NCI-H2227 (cell line): ENCODE measurements at regions not wholly inside any gene's neighbourhood (a gene's known extent, or its start where the extent isn't known, plus 50 kb on each side); places are given as distances from the start of the nearest gene placed in this dataset.
A peak's percentile ranks its signal among the peaks of the same experiment; 100 is the strongest.

ENCODE experiments used
- DNase-seq: peaks from one replicate; lab custom pipeline; 2025; ENCODE audit not compliant: unreplicated experiment; lab: John Stamatoyannopoulos, UW

- no peak for DNase-seq
These were observed 351.5 kb downstream of the MED10 start for GRCh38 chr5:6026766-6027406.

GRCh38 chr5:6019612-6020011, 358.7 kb downstream of the MED10 start:
- DNase-seq = no peak

GRCh38 chr5:6013506-6013905, 364.8 kb downstream of the MED10 start:
- no peak for DNase-seq

- no peak for DNase-seq
These were observed 367.1 kb downstream of the MED10 start for GRCh38 chr5:6011199-6011598.

- DNase-seq = no peak
These were observed 371.5 kb downstream of the MED10 start for GRCh38 chr5:6006838-6007314.

GRCh38 chr5:6003040-6003825, 375.1 kb downstream of the MED10 start:
- DNase-seq = no peak

- no peak for DNase-seq
These were observed 377.5 kb downstream of the MED10 start for GRCh38 chr5:6000867-6001266.

- DNase-seq = no peak
These were observed 382.5 kb downstream of the MED10 start for GRCh38 chr5:5995819-5996218.

GRCh38 chr5:5986492-5987178, 391.7 kb downstream of the MED10 start:
- DNase-seq = no peak

- DNase-seq = no peak
These were observed 393.0 kb downstream of the MED10 start for GRCh38 chr5:5985332-5985731.

GRCh38 chr5:5983261-5983980, 394.9 kb downstream of the MED10 start:
- no peak for DNase-seq

GRCh38 chr5:5981562-5981961, 396.8 kb downstream of the MED10 start:
- DNase-seq = no peak

- no peak for DNase-seq
These were observed 397.8 kb downstream of the MED10 start for GRCh38 chr5:5980538-5980895.

GRCh38 chr5:5979761-5980537, 398.4 kb downstream of the MED10 start:
- DNase-seq = no peak

GRCh38 chr5:5979377-5979760, 399.0 kb downstream of the MED10 start:
- DNase-seq = no peak

- DNase-seq = peak; percentile 29
These were observed 399.6 kb downstream of the MED10 start for GRCh38 chr5:5978501-5979376.

GRCh38 chr5:5971203-5971602, 407.1 kb downstream of the MED10 start:
- DNase-seq = no peak

- DNase-seq = no peak
These were observed 408.3 kb downstream of the MED10 start for GRCh38 chr5:5969942-5970483.

- no peak for DNase-seq
These were observed 409.4 kb downstream of the MED10 start for GRCh38 chr5:5968981-5969380.
